Heart left ventricle (tissue), 16 donors: ENCODE measurements at regions not wholly inside any gene's neighbourhood (a gene's known extent, or its start where the extent isn't known, plus 50 kb on each side); places are given as distances from the start of the nearest gene placed in this dataset.

Source experiments
- ATAC-seq, 4 donors: fragments of 200-7000 bp; cut with Tn5 transposase; one replicate each; pipeline ENCODE4 v1.9.1; 2020 to 2022; ENCODE audit warnings: moderate library complexity in 4 of 4, mild to moderate bottlenecking in 3 of 4, moderate number of reproducible peaks in 1 of 4
- DNase-seq, 5 donors: peaks; one replicate each; pipeline ENCODE4 v3.0.0-alpha.2; 2020
- H3K27ac ChIP-seq, 12 donors: fragments of 200-600 bp; sonication (generic) in 4 of 12; one replicate each; pipeline versions ENCODE4 v1.5.0 to v1.8.0; 2016 to 2022; ENCODE audit warnings: mild to moderate bottlenecking in 2 of 12
- H3K27me3 ChIP-seq, 9 donors: fragments of 200-600 bp; sonication (generic) in 2 of 9; one replicate each; pipeline versions ENCODE4 v1.5.1 to v1.8.0; 2016 to 2022; ENCODE audit warnings: mild to moderate bottlenecking in 3 of 9
- H3K36me3 ChIP-seq, 9 donors: fragments of 200-600 bp; sonication (generic) in 2 of 9; one replicate each; pipeline versions ENCODE4 v1.5.0 to v1.8.0; 2018 to 2022; ENCODE audit warnings: mild to moderate bottlenecking in 2 of 9
- H3K4me1 ChIP-seq, 12 donors: fragments of 200-600 bp; sonication (generic) in 4 of 12; one replicate each; pipeline versions ENCODE4 v1.5.0 to v1.8.0; 2016 to 2022; ENCODE audit warnings: mild to moderate bottlenecking in 3 of 12
- H3K4me3 ChIP-seq, 12 donors: fragments of 200-600 bp; sonication (generic) in 4 of 12; one replicate each; pipeline versions ENCODE4 v1.5.0 to v1.8.0; 2017 to 2022; ENCODE audit warnings: mild to moderate bottlenecking in 9 of 12, moderate library complexity in 4 of 12
- H3K9me3 ChIP-seq, 12 donors: fragments of 200-600 bp; sonication (generic) in 4 of 12; one replicate each; pipeline versions ENCODE4 v1.5.0 to v1.8.0; 2016 to 2022; ENCODE audit warnings: mild to moderate bottlenecking in 1 of 12
- POLR2A ChIP-seq, 2 donors: fragments of 450-650 bp; IDR thresholded peaks; one replicate each; pipeline ENCODE4 v1.6.1; 2017; ENCODE audit warnings: antibody characterized with exemption in 2 of 2, mild to moderate bottlenecking in 2 of 2, moderate library complexity in 2 of 2
- WGBS, 4 donors: extraction: QIAGEN DNeasy Blood & Tissue Kit in 2 of 4; methylation state at CpG; one replicate each; pipeline versions ENCODE4 v1.1.5 to v1.1.7; 2013 to 2018; 5-methylcytosine and 5-hydroxymethylcytosine counted together
- intact Hi-C, 10 donors: fragments of 100-400 bp; cut with DNase I; formaldehyde crosslinking; loops; one replicate each; pipeline versions ENCODE4 v1.11.1 to v1.14.2; 2022
- TF ChIP-seq, protein P1 (sequence below), 12 donors: fragments of 200-600 bp; sonication (generic) in 4 of 12; IDR thresholded peaks; one replicate each; pipeline versions ENCODE4 v1.5.0 to v1.8.0; 2018 to 2022; ENCODE audit warnings: antibody characterized with exemption in 12 of 12, mild to moderate bottlenecking in 5 of 12
- donor health status: ischemic (EF 13 %, LVEDD 7.1; RV severe dilation, severe dysfunction).
- donor health status: healthy with polysubstance abuse.
- donor health status: DM: no; HTN: yes; CAD: no.
- donor health status: DM: no; HTN: no; CAD: no.
- donor health status: ischemic (EF 25% LVEDD 6.9; RV normal size, moderate dysfunction).
- donor health status: ischemic (EF 25% LVEDD 5.7; RV mildly dilated, moderate dysfunction).
- donor health status: healthy.
- donor health status: DM: yes; HTN: yes; CAD: no.
- donor health status: ischemic (EF 35%, LVEDD 5.7; RV mildly dilated, moderate dysfunction).
- donor health status: nonischemic (EF 11% LVEDD 7.7; RV severe dilation, severe dysfunction).
- donor health status: DM: yes; HTN: yes; CAD: no.
- donor health status: PGD.
- donor health status: ischemic (EF 29% LVEDD 5.4; RV normal size, mild dysfunction).
- donor health status: nonischemic (EF 23%, LVEDD 6.1; RV moderate dilation, normal function).

DNA sequence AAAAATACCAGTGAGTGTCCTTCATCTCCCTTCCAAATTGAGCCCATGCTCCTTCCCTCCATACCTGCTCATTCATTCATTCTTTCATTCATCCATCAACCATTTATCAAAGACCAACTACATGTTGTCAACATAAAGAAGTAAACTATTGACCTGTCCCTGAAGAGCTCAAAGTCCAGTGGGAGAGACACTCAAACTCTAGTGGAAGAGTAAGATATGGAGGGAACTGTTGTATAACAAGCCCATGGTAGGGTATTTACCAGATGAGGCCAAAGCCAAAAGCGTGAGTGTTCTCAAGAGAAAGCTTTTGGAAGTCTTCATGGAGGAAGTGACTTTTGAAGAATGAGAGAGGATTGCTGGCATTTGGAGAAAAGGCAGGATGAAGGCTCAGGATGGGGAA lies 163.4 kb upstream of the SPACA1 start:
- Histone ChIP-seq H3K4me3 (no peak overlapping the region), H3K36me3 (no peaks in the 10 kb centered on the region), H3K27me3 (peaks cover 0 to 5% (median 0%) of the 10 kb centered on the region in 9 donors), H3K4me1 (no peaks in the 10 kb centered on the region), H3K9me3 (no peaks in the 10 kb centered on the region), H3K27ac (no peak overlapping the region)
- TF ChIP-seq, protein P1, sequence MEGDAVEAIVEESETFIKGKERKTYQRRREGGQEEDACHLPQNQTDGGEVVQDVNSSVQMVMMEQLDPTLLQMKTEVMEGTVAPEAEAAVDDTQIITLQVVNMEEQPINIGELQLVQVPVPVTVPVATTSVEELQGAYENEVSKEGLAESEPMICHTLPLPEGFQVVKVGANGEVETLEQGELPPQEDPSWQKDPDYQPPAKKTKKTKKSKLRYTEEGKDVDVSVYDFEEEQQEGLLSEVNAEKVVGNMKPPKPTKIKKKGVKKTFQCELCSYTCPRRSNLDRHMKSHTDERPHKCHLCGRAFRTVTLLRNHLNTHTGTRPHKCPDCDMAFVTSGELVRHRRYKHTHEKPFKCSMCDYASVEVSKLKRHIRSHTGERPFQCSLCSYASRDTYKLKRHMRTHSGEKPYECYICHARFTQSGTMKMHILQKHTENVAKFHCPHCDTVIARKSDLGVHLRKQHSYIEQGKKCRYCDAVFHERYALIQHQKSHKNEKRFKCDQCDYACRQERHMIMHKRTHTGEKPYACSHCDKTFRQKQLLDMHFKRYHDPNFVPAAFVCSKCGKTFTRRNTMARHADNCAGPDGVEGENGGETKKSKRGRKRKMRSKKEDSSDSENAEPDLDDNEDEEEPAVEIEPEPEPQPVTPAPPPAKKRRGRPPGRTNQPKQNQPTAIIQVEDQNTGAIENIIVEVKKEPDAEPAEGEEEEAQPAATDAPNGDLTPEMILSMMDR (IDR thresholded peaks at IDR 0.05): no peak
- TF ChIP-seq POLR2A (IDR thresholded peaks at IDR 0.05): no peak
- no peak for ATAC-seq
- WGBS, 4 donors: 55 to 77% (median 73%) methylated on average over 1 of the region's 1 CpG
- intact Hi-C loops: no loop called here
- no peak for DNase-seq

- TF ChIP-seq, protein P1 (IDR thresholded peaks at IDR 0.05): no peak
- no peak for TF ChIP-seq POLR2A (IDR thresholded peaks at IDR 0.05)
- 56 to 72% (median 66%) methylated on average over 4 of the region's 4 CpGs for WGBS, 4 donors
- Histone ChIP-seq H3K4me1 (no peaks in the 10 kb centered on the region), H3K36me3 (no peaks in the 10 kb centered on the region), H3K4me3 (no peak overlapping the region), H3K27me3 (peaks cover 0 to 16% (median 0%) of the 10 kb centered on the region in 9 donors), H3K9me3 (no peaks in the 10 kb centered on the region), H3K27ac (no peak overlapping the region)
- DNase-seq (no peak), ATAC-seq (no peak)
- intact Hi-C loops: no loop called here
Observed at GRCh38 chr6:87881342-87881895, 166.2 kb upstream of the SPACA1 start.

DNA sequence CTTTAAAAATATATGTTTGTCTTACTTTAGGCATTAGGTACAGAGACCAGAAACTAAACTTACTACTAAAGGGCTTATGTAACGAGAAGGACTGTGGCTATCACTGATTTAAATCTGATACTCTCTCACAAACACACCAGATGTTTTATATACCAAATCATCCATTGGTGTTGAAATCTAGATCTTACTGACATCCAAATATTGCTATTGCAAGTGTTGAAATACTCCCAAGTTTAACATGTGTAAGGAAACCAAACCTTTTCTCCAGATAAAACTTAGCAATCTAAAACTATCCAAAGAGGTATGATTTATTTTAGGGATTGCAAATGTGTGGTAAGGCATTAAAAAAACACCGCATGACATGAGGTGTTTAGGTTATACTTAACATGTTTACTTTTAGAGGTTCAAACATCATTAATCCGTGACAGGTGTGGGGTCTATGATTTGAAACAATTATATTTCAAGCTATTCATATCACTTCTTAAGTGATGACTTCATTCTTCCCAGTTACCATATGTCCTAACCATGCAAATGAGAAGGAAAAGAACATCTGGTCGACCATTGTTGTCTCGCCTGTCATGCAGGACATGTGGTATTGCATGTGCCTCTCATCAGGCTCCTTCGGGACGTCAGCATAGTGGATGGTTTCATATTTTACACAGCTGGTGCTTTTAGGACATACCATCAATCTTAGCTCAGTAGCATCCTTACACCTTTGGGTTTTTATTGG lies 168.3 kb upstream of the SPACA1 start:
- DNase-seq: no peak
- H3K9me3 ChIP-seq: no peaks in the 10 kb centered on the region
- ATAC-seq: peak in 1 of 4 donors; percentile 53
- intact Hi-C loops: no loop called here
- H3K4me1 ChIP-seq: no peaks in the 10 kb centered on the region
- whole genome bisulfite sequencing, 4 donors: 61 to 71% (median 65%) methylated on average over 7 of the region's 7 CpGs
- TF ChIP-seq, protein P1 (IDR thresholded peaks at IDR 0.05): no peak
- no peak for TF ChIP-seq POLR2A (IDR thresholded peaks at IDR 0.05)
- no peak overlapping the region for H3K27ac ChIP-seq
- H3K27me3 ChIP-seq: peaks cover 0 to 20% (median 0%) of the 10 kb centered on the region in 9 donors
- no peaks in the 10 kb centered on the region for H3K36me3 ChIP-seq
- H3K4me3 ChIP-seq: no peak overlapping the region

- 60 to 66% (median 63%) methylated on average over 1 of the region's 1 CpG for WGBS, 4 donors
- TF ChIP-seq, protein P1 (IDR thresholded peaks at IDR 0.05): no peak
- no peak for TF ChIP-seq POLR2A (IDR thresholded peaks at IDR 0.05)
- Histone ChIP-seq H3K9me3 (no peaks in the 10 kb centered on the region), H3K27me3 (peaks cover 0 to 17% (median 2%) of the 10 kb centered on the region in 9 donors), H3K27ac (no peak overlapping the region), H3K36me3 (no peaks in the 10 kb centered on the region), H3K4me1 (no peaks in the 10 kb centered on the region), H3K4me3 (no peak overlapping the region)
- no peak for ATAC-seq
- intact Hi-C loops: no loop called here
- DNase-seq: no peak
Observed at GRCh38 chr6:87875781-87876180, 171.9 kb upstream of the SPACA1 start.
